SHP77 (cell line): ENCODE measurements at regions not wholly inside any gene's neighbourhood (a gene's known extent, or its start where the extent isn't known, plus 50 kb on each side); places are given as distances from the start of the nearest gene placed in this dataset.
"Not testable (repeated sequence)": the region's sequence is repeated elsewhere in the genome, so short reads cannot be mapped to it uniquely, and the experiment has no call there.

Experiments
- DNase-seq, 2 experiments: peaks; one replicate each; lab custom pipeline; 2025; lab: John Stamatoyannopoulos, UW

DNA sequence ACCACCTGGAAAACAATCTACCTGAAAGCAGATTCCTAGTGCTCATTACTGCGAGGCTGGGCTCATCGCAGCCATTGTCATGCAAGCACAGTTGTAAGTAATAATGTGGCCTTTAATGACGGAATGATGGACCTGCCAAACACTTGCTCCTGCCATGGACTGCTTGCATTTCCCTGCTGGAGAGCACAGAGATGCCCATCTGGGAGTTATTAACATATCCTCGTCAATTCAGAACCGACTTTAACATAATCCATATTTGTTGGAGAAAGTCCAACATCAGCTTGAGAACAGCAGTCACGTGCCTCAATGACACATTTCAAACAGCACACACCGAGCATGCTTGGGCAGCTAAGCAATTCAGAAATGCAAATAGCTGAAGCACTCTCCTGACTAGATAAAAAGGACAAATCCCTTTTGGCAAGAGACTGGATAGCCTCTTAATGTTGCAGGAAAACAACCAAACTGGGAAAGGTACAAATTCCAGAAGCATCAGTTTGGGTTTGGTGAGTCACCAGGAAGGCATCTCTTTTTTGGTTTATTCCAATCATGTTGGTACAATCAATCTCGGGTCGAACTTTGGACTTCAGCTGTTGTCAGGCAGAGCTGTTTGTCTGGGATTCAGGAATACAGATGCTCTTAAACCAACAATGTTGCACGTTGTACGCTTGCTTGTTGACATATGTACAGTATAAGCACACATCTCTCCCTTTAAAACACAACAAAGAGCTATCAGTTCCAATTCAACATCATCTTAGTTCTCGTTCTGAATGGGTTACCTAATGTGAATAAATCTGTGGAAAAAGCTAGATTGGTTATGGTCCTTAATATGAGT, 395.8 kb downstream of the LNPK start:
- peak; percentile 4 to 5 for DNase-seq

DNA sequence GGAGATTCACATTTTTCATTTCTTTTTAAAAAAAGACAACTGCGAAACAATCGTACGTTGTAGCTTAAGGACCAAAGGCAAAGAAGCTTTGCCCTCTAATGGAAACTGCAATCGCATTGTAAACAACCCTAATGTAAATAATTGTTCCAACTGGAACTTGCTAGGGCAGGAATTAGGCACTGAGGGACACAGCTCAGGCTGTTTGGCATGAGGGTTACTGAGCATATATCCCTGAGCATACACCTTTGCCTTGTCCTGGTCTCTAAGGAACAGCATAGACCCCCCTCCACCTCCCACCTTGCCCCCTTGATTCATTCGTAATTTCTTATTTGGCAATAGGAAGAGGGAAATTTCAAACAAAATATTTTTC, 396.4 kb downstream of the LNPK start:
- DNase-seq = no peak

DNA sequence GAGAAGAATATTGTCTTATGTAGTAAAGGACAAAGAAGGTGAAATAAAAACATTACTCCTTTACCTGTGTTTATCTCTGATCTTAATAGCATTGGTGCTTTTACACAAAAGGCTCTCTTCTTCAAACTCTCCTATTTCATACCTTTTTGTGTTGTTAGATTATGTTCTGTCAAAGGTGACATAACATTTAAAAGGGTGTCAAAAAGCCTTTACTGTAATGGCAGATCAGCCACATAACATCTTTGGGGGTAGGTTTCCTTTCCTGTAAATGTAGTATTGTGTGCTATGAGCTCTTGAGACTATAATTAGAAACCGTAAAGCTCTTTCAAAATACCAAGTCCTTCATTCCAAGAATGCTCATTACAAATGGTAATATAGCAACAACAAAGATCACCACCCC, 400.1 kb downstream of the LNPK start:
- DNase-seq = no peak

DNA sequence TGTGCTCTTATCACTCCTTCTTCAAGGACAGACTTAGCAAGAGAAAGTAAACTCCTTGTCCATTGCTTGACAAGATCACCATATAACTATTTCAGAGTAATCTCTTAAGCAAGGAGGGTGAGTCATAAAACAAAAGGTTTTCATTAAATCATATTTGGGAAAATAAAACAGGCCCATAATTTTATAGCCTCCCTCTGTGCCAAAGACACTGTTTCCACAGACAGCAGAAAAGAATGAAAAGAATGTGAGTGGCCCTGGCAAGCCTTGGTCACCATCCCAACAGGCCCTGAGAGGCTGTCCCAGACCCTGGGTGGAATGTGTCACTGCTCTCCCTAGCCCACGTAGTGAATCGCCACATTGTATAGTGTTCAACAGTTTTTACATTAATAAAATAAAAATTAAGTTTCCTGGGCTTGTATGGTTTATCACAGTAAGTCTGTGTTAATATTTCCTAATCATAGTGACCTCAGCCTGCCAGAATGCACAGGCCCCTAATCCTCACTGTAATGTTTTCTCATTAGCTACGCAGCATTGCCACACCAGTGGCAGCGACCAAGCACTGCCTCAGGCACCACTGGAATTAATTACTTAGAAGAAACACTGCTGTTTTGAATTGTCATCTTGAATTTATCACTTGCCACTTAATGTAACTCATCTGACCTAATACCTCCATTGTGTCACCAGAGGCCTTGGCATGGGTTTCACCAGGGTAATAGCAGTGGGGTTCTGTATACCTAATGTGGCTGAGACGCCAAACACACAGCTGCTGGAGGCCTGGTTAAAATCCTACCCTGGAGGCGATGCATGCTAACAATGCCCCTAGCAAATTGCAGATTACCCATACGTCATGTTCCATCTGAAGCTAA, 401.9 kb downstream of the LNPK start:
- DNase-seq = no peak

DNA sequence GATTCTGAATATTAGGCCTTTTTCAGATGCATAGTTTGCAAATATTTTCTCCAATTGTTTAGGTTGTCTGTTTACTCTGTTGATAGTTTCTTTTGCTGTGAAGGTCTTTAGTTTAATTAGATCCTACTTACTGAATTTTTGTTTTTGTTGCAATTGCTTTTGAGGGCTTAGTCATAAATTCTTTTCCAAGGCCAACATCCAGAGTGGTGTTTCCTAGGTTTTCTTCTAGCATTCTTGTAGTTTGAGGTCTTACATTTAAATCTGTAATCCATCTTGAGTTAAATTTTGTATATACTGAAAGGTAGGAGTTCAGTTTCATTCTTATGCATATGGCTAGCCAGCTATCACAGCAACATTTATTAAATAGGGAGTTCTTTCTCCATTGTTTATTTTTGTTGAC, 404.8 kb downstream of the LNPK start:
- no peak for DNase-seq

DNA sequence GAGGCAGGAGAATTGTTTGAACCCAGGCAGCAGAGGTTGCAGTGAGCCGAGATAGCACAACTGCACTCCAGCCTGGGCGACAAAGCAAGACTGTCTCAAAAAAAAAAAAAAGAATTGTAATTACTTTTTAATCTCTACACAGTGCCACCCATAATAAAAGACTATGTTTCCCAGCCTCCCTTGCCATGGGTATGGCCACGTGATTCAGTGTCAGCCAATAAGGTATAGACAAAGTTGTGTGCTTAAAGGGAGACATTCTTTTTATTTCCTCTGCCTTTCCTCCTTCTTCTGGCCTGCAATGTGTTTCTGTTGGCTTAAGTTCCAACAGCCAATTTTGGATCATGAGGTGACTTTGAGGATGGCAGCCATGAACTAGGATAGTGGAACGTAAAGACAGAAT, 406.9 kb downstream of the LNPK start:
- no peak for DNase-seq

DNA sequence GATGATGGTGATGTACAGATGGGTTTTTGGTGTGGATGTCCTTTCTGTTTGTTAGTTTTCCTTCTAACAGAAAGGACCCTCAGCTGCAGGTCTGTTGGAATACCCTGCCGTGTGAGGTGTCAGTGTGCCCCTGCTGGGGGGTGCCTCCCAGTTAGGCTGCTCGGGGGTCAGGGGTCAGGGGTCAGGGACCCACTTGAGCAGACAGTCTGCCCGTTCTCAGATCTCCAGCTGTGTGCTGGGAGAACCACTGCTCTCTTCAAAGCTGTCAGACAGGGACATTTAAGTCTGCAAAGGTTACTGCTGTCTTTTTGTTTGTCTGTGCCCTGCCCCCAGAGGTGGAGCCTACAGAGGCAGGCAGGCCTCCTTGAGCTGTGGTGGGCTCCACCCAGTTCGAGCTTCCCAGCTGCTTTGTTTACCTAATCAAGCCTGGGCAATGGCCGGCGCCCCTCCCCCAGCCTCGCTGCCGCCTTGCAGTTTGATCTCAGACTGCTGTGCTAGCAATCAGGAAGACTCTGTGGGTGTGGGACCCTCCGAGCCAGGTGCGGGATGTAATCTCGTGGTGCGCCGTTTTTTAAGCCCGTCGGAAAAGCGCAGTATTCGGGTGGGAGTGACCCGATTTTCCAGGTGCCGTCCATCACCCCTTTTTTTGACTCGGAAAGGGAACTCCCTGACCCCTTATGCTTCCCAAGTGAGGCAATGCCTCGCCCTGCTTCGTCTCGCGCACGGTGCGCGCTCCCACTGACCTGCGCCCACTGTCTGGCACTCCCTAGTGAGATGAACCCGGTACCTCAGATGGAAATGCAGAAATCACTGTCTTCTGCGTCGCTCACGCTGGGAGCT, 408.2 kb downstream of the LNPK start:
- DNase-seq = not testable (repeated sequence)

GRCh38 chr2:175588213-175588612, 406.7 kb upstream of the ATP5MC3 start:
- not testable (repeated sequence) for DNase-seq

DNA sequence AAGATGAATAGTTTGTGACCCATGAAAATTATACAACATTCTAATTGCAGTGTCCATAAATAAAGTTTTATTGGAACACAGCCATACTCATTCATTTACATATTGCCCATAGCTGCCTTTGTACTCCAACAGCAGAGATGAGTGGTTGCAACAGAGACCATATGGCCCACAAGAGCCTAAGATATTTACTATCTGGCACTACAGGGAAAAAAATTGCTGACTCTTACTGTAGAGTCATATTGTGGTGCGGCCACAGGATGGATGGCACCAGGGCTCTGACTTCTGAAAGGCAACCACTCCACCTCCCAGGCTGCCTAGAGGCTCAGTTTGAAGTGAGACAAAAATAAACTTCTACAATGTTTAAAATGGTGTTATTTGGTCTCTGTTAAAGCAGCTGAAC, 404.0 kb upstream of the ATP5MC3 start:
- DNase-seq = no peak

DNA sequence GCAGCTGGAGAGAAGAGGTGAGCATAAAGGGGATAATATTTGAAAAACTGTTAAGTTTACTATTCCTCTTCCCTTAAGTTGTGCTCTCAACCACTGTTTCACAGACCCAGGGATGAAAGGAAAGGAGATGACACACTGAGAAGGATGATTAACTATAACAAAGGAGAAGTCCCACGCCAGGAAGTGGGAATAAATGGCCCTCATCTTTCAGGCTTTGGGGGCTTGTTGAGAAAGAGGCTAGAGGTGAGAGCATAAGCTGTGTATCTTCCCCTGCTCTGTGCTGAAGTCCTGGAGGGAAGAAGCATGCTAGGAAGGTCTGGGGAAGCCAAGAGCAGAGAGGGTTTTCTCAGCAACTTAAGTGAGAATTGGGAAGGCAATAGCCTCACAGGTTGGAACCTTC, 399.1 kb upstream of the ATP5MC3 start:
- DNase-seq = no peak

DNA sequence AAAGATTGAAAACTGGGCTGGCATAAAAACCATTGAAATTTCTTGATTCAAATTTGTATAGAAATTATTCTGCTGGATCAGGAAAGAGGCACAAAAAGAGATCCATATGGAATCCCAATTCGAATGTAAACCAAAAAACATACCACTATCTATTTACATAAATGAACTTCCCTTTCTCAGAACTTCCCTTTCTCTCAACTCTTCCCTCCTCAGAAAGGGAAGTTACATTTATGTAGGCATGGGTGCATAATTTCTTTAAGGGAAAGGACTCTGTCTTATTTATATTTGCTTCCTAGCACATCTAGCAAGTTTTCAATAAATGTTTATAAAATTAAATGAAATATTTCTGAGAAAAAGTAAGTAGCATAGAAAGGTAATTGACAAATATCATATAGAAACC, 398.1 kb upstream of the ATP5MC3 start:
- no peak for DNase-seq

- no peak for DNase-seq
Observed at GRCh38 chr2:175577368-175577970, 396.0 kb upstream of the ATP5MC3 start.

GRCh38 chr2:175576875-175577274, 395.4 kb upstream of the ATP5MC3 start:
- DNase-seq = no peak

DNA sequence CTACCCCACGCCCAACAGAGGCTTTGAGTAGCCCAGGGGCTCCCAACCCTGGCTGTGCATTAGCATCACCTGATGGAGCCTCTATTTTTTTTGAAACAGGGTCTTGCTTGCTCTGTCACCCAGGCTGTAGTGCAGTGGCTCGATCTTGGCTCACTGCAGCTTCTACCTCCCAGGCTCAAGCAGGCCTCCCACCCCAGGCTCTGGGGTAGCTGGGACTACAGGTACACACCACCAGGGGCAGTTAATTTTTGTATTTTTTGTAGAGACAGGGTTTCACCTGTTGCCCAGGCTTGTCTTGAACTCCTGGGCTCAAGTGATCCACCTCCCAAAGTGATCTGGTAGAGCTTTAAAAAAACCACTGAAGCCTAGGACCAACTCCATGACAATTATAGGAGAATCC, 394.8 kb upstream of the ATP5MC3 start:
- DNase-seq = no peak

DNA sequence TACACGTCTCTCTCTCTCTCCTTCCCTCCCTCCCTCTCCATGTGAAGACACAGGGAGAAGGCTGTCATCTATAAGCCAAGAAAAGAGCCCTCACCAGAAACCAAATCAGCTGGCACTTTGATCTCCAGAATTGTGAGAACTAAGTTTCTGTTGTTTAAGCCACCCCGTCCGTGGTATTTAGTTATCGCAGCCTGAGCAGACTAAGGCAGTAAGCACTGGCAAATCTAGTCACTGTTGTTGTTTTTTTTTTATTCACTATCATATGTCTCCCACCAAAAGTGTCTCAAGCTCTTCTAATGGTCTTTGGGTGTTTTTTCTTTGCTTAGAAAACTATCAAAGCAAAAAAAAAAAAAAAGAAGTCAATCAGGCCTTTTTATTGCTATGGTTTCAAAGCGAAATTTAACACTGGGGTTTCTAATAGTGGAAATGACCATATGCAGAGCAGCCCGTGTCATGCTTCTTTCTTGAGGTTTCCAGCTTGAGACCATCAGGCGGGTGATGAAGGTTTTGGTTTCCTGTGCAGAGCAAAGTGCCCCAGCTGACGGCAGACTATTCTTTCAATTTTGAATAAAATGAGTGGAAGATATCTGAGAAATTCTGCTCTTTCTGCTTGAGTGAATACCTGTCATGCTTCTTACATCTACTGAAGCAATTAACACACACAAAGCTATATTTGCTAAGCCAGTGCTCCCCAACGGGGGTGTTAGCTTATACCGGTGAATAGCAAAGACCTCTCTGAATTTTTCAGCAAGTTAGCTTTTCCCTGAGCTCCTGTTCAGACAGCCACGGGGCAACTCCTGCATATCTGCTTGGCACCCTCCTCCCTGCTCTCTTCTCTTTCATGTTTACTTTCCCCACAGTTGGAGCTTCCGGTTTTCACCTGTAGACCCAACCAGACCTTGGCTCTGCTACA, 394.1 kb upstream of the ATP5MC3 start:
- no peak for DNase-seq

DNA sequence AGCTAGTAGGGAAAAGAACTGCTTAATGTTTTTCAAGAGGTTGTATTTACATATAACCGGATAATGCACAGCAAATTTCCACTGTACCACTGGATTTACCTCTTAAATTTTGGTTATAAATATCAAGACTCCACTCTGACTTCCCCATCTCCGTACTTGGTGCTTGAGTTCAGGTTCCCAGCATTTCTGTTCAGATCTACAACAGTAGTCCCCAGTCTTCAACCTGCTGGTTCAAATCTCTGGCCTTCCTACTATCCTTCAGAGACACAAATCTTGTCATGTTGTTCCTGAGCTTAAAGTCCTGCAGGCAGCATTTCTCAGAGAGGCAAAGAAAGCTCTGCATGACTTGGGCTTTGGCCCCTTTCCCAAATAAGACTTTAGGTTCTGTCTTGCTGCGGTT, 392.6 kb upstream of the ATP5MC3 start:
- DNase-seq = no peak

DNA sequence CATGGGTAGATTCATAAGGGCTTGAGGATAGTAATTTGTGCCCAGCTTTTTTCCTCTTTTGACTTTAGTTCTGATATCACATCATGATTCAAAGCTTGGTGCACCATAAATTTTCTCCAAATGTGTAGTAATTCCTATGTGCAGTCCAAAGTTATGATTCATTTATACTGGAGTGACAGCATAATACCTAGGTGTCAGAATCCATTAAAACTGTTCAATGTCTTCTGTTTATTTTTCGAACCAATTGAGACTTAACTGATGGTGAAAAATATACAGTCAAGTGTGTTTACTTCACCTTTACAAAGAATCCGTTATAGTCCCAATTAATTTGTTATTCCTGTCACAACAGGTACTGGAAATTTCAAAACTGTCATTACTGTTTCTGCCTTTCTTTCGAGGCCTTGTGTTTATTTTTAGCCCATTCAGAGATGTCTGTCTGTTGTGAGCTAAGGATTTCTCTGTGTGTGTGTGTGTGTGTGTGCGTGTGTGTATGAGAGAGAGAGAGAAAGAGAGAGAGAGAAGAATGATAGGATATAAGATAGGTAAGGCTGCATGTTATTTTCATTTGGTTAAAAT, 389.7 kb upstream of the ATP5MC3 start:
- no peak for DNase-seq

DNA sequence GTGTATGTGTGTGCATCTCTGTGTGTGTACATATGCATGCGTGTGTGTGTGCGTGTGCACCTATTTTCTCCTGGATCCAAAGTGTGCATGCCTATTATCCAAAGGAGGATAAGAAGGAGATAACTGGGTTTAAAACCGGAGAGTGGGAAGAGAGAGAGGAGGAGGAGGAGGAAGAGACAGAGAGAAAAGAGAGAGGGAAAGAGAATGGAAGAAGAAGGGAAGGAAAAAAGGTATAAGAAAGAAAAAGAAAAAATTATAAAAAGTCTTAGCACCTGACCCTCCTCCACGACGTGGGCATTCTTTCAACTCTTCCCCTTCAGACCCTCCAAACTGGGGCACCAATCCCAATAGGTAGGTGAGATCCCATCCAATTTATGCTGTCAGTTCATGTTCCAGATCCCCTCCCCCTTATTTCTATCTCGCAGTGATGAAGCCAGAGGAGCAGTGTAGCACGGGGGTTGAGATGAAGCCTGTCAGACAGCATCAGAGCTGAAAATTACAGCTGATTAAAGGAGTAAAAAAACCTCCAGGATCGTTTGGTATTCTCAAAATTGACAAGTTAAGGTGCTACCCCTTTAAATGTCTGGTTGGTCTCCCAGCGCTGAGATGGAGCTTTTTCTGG, 386.7 kb upstream of the ATP5MC3 start:
- no peak for DNase-seq

DNA sequence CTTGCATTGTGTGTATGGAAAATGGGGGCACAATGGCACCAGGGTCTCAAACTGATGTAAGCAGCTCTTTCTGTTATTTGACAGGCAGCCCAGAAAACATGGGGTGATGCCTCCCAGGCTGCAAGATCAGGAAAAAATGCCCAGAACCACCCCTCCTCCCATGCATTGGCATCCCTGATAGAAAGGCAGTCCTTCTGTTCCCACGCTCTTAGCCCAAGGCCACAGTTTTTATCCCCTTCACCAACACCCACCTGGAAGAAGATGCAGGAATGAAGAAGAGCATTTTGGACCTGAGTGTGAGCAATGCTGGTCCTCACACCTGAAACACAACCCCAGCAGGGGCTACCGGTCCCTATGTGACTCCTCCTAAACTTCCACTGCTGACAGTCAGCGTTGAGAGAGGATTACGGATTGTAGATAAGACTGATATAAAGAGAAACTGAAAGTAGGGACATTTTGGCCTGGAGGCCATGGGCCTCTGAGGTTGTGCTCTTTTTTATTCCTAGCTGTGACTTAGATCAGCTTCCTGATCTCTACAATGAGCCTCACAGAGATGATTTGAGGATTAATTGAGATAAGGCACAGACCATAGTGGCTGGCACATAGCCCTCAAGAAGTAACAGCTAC, 386.0 kb upstream of the ATP5MC3 start:
- DNase-seq = no peak
